Endothelial cell of umbilical vein (primary cell): ENCODE measurements at regions not wholly inside any gene's neighbourhood (a gene's known extent, or its start where the extent isn't known, plus 50 kb on each side); places are given as distances from the start of the nearest gene placed in this dataset.

Source experiments
- BruUV-seq: library from RNA; stranded (reverse); fragments of 400-500 nt; replicated peaks from 2 replicates; lab custom pipeline; 2021; lab: Mats Ljungman, UMichigan
- CTCF ChIA-PET: fragments of 300-600, 350-600 bp; sonication (Branson Sonifier 250); formaldehyde crosslinking; loops from one replicate; lab custom pipeline; 2021; ENCODE audit warnings: antibody characterized with exemption, inconsistent platforms; lab: Charles Lee
- POLR2A ChIA-PET: fragments of 300-600, 350-600 bp; sonication (Branson Sonifier 250); formaldehyde crosslinking; loops from one replicate; lab custom pipeline; 2021; ENCODE audit warnings: antibody characterized with exemption, inconsistent platforms; lab: Charles Lee
- DNase-seq: peaks from one replicate; pipeline ENCODE4 v3.0.0-alpha.2; 2011; ENCODE audit warnings: low read depth, low spot score
- FAIRE-seq: peaks from 2 replicates; lab custom pipeline; 2011; peaks lifted over from hg19 to GRCh38; lab: Jason Lieb, UNC
- H2AFZ ChIP-seq: 2 replicates; pipeline ENCODE4 v1.6.0; 2012; ENCODE audit warnings: low read depth, low read length, control low read depth, inconsistent platforms
- H3K27ac ChIP-seq: 2 replicates; pipeline ENCODE4 v1.5.1; 2011; ENCODE audit warnings: low read depth, mild to moderate bottlenecking, control low read depth, low read length, moderate library complexity; ENCODE audit not compliant: insufficient read depth
- H3K27me3 ChIP-seq, 2 experiments: 2 replicates each; pipeline versions ENCODE4 v1.6.0 to v1.6.1; 2011; ENCODE audit warnings: low read length in 2 of 2, mixed read lengths in 1 of 2; ENCODE audit not compliant: control insufficient read depth in 2 of 2, insufficient read depth in 2 of 2
- H3K36me3 ChIP-seq, 2 experiments: 2 replicates in 1 of 2; 3 replicates in 1 of 2; pipeline ENCODE4 v1.5.1; 2011; ENCODE audit warnings: low read length in 2 of 2, mild to moderate bottlenecking in 1 of 2, moderate library complexity in 1 of 2; ENCODE audit not compliant: control insufficient read depth in 2 of 2, insufficient read depth in 2 of 2; ENCODE audit errors: extremely low read depth in 1 of 2
- H3K4me1 ChIP-seq: 3 replicates; pipeline ENCODE4 v1.5.1; 2011; ENCODE audit warnings: mild to moderate bottlenecking, low read length; ENCODE audit not compliant: control insufficient read depth, insufficient read depth; ENCODE audit errors: extremely low read depth
- H3K4me2 ChIP-seq: 2 replicates; pipeline ENCODE4 v1.6.1; 2011; ENCODE audit warnings: low read length, control low read depth, mixed read lengths; ENCODE audit not compliant: insufficient read depth
- H3K4me3 ChIP-seq, 3 experiments: fragments of 200-600 bp in 1 of 3; sonication (generic), shearing (Covaris generic) in 1 of 3; replicated peaks in 1 of 3; 2 replicates each; pipeline ENCODE4 v1.5.1; 2011 to 2016; ENCODE audit warnings: control low read depth in 3 of 3, low read length in 3 of 3, mild to moderate bottlenecking in 2 of 3, inconsistent platforms in 1 of 3, low read depth in 1 of 3, moderate library complexity in 1 of 3; ENCODE audit not compliant: insufficient read depth in 1 of 3
- H3K79me2 ChIP-seq: 2 replicates; pipeline ENCODE4 v1.6.0; 2012; ENCODE audit warnings: low read length, inconsistent platforms; ENCODE audit not compliant: control insufficient read depth, insufficient read depth
- H3K9ac ChIP-seq: replicated peaks from 2 replicates; pipeline ENCODE3; 2011; ENCODE audit warnings: low read length, control low read depth; ENCODE audit not compliant: insufficient read depth; ENCODE audit errors: extremely low read depth
- H3K9me1 ChIP-seq: replicated peaks from 3 replicates; pipeline ENCODE4 v1.6.0; 2011; ENCODE audit warnings: mild to moderate bottlenecking, low read length; ENCODE audit not compliant: control insufficient read depth, insufficient read depth; ENCODE audit errors: extremely low read depth
- H3K9me3 ChIP-seq: replicated peaks from 2 replicates; pipeline ENCODE4 v1.5.1; 2012; ENCODE audit warnings: low read length, inconsistent platforms; ENCODE audit not compliant: control insufficient read depth, insufficient read depth
- H4K20me1 ChIP-seq: replicated peaks from 2 replicates; pipeline ENCODE3; 2011; ENCODE audit warnings: mild to moderate bottlenecking, low read length; ENCODE audit not compliant: control insufficient read depth, insufficient read depth; ENCODE audit errors: extremely low read depth
- CTCF ChIP-seq, 2 donors: IDR thresholded peaks; 1 replicate in 1 of 2; 2 replicates in 1 of 2; pipeline ENCODE4 v1.5.1; 2011; ENCODE audit warnings: low read length in 2 of 2, mild to moderate bottlenecking in 2 of 2, moderate library complexity in 2 of 2, control low read depth in 1 of 2, inconsistent platforms in 1 of 2, low read depth in 1 of 2; ENCODE audit not compliant: insufficient read depth in 1 of 2; ENCODE audit errors: extremely low read depth in 1 of 2
- EZH2 ChIP-seq: IDR thresholded peaks from 2 replicates; pipeline ENCODE4 v1.6.1; 2012; ENCODE audit warnings: borderline replicate concordance, low read depth, mild to moderate bottlenecking, moderate library complexity, low read length, inconsistent platforms; ENCODE audit not compliant: severe bottlenecking
- FOS ChIP-seq: IDR thresholded peaks from 2 replicates; pipeline ENCODE4 v1.6.1; 2011; ENCODE audit warnings: mild to moderate bottlenecking, low read length, moderate library complexity, borderline replicate concordance; ENCODE audit not compliant: insufficient read depth
- GATA2 ChIP-seq: IDR thresholded peaks from 2 replicates; pipeline ENCODE4 v1.7.0; 2011; ENCODE audit warnings: low read depth, mild to moderate bottlenecking, moderate library complexity, mixed read lengths, low read length; ENCODE audit not compliant: insufficient read length, insufficient read depth
- JUN ChIP-seq: IDR thresholded peaks from 2 replicates; pipeline ENCODE4 v1.6.1; 2011; ENCODE audit warnings: borderline replicate concordance, low read depth; ENCODE audit not compliant: insufficient read length, insufficient read depth
- MAX ChIP-seq: IDR thresholded peaks from 2 replicates; pipeline ENCODE4 v1.6.1; 2011; ENCODE audit not compliant: insufficient read depth, insufficient read length
- MYC ChIP-seq: IDR thresholded peaks from one replicate; pipeline ENCODE4 v1.6.1; 2011; ENCODE audit warnings: mild to moderate bottlenecking, low read depth, low read length
- POLR2A ChIP-seq: IDR thresholded peaks from 2 replicates; pipeline ENCODE4 v1.6.1; 2012; ENCODE audit warnings: low read depth, mild to moderate bottlenecking, control low read depth, low read length
- POLR2AphosphoS5 ChIP-seq: IDR thresholded peaks from 2 replicates; pipeline ENCODE4 v1.6.1; 2012; ENCODE audit warnings: low read depth, mild to moderate bottlenecking, control low read depth, low read length, moderate library complexity; ENCODE audit not compliant: insufficient read depth
- dilution Hi-C: fragments of 300-500 bp; cut with MboI; formaldehyde crosslinking; loops from one replicate; pipeline ENCODE4 v1.15.0; 2019; ENCODE audit warnings: low sequenced_read_pairs; ENCODE audit not compliant: extremely low pct_ligation_motif_present
- intact Hi-C: fragments of 100-400 bp; cut with micrococcal nuclease; formaldehyde crosslinking; loops from one replicate; pipeline ENCODE4 v1.10.0; 2022

DNA sequence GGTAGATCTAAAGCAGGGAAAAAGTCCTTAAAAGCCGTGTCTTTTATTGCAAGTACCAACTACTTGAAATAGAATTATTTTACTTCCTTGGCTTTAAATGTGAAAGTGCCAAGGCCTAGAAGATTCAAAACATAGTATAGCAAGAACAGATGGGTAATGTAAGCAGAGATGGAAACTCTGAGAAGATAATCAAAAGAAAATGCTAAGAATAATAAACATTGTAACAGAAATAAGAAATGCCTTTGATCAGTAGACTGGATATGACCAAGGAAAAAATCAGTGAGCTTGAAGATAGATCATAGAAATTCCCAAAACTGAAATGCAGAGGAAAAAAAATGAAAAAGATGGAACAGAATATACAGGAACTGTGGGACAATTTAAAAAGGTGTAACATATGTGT is 113.1 kb downstream of the BLID start:
- no peaks in the 10 kb centered on the region for H3K9me3 ChIP-seq
- intact Hi-C loops (no loop called here), dilution Hi-C loops (no loop called here)
- H3K9me1 ChIP-seq = no peaks in the 10 kb centered on the region
- H3K4me2 ChIP-seq = no peak overlapping the region
- no peaks in the 10 kb centered on the region for H3K36me3 ChIP-seq
- no peaks in the 10 kb centered on the region for H3K27me3 ChIP-seq
- TF ChIP-seq MYC (no peak), MAX (no peak)
- no peak overlapping the region for H3K9ac ChIP-seq
- H3K4me3 ChIP-seq = no peak overlapping the region
- BruUV-seq = no TSS peak
- no peaks in the 10 kb centered on the region for H4K20me1 ChIP-seq
- H3K79me2 ChIP-seq = no peaks in the 10 kb centered on the region
- CTCF ChIA-PET = no interaction called here
- FAIRE-seq (no peak), DNase-seq (no peak)
- POLR2A ChIA-PET = no interaction called here
- H2AFZ ChIP-seq = no peak overlapping the region
- no peak overlapping the region for H3K27ac ChIP-seq
- no peaks in the 10 kb centered on the region for H3K4me1 ChIP-seq

DNA sequence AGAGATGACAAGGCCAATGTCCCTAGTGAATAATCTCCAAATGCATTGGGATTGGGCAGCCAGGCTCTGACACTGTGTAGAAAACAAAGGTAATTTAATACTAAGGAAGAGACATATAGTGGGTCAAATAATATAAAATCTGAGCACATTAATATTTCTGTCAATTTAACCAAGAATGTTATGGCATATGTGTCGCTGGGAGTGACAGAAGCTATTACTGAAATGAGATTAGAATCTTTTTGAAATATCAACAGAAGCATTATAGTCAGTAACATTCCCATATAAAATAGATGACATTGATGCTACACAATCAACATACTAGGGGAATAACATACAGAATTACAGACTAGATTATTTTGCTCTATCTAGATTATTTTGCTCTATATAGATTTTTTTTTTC is 114.0 kb downstream of the BLID start:
- intact Hi-C loops = no loop called here
- Histone ChIP-seq H3K79me2 (no peaks in the 10 kb centered on the region), H3K4me3 (no peak overlapping the region), H3K9ac (no peak overlapping the region), H3K27me3 (no peaks in the 10 kb centered on the region), H4K20me1 (no peaks in the 10 kb centered on the region), H3K9me3 (no peaks in the 10 kb centered on the region), H3K36me3 (no peaks in the 10 kb centered on the region), H2AFZ (no peak overlapping the region), H3K27ac (no peak overlapping the region), H3K4me2 (no peak overlapping the region), H3K9me1 (no peaks in the 10 kb centered on the region), H3K4me1 (no peaks in the 10 kb centered on the region)
- FAIRE-seq = no peak
- DNase-seq = no peak
- ChIA-PET CTCF (no interaction called here), POLR2A (no interaction called here)
- dilution Hi-C loops = no loop called here
- TF ChIP-seq MYC (no peak), POLR2A (no peak), EZH2 (no peak), MAX (no peak), GATA2 (no peak), JUN (no peak), CTCF (IDR thresholded peaks at IDR 0.05; ENCODE audit: extremely low read depth in 1 of 2, insufficient read depth in 1 of 2, low read depth in 1 of 2, low read length in 2 of 2) (no peak), POLR2AphosphoS5 (no peak), FOS (no peak)
- no TSS peak for BruUV-seq
